ENCODE measurements at regions not wholly inside any gene's neighbourhood (a gene's known extent, or its start where the extent isn't known, plus 50 kb on each side); places are given as distances from the start of the nearest gene placed in this dataset.

DNA sequence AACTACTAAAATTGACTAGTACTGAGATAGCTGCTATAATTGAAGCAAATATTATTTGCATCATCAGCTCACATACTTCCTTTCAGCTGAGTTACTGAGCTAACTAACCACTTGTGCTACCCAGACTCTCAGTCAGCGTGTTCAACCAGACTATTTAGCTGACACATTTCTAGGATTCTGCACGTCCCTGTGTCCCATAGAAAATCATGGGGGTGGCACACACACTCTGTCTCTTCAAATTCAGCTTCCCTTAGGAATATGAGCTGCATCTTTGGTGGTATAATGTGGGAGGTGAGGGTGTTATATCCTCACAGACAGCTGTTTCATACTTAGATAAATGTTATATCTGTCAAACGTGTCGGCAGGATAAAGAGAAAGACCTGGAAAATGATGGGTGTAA lies 424.0 kb downstream of the CDH2 start:
- DNase-seq (ENCODE audit: low read depth) = no peak

DNA sequence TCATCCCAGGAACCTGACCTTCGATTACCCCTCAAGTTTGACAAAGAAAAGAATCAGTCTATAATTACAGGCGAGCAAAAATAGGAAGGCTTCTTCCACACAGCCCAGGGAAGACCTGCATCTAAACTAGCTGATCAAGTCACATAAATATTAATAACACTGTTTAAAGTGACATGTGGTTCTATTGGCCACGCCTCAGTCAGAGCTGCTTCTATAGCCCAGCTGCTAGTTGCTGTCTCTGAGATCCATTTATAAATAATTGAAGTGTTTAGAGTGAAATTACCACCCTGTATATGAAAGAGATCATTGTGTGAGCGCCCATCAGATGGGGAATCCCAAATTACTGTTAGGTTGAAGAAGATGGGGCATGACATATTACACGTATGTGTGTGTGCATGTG lies 426.0 kb downstream of the CDH2 start:
- no peak for DNase-seq (ENCODE audit: low read depth)

DNA sequence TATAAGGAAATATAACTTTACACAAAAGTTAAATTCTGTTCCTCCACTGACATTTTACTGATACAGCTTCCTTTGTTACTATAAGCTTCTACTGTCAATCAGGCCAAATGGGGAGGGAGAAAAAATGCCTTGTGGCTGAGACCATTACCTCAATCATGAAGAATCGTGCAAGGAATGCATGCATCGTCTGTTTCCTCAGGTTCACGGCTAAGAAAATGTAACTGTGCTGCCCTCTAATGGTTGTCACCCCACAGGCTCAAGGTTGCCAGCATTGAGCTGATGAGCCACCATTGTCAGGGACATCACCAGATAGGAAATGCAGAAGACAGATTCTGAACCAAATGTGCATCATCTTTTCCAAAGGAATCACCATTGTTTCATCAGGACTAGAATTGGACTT lies 426.9 kb downstream of the CDH2 start:
- DNase-seq (ENCODE audit: low read depth) = peak; percentile 83

DNA sequence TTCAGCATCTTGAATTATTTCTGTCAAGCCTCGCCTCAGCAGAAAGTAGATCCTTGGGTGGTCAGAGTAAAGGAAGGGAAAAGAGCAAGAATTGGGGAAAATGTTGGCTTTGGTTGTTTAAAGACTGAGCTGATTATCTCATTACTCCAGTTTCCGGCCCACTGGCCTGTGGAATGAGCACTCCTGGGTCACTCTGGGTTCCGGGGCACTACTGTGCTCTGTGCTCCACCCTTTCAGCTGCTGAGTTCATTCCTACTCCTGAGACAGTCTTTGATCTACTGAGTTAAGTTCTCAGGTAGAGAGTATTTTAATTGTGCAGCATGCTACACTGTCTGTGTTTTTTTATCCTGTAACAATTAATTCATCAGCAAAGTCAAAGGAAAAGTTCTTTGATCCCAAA lies 427.7 kb downstream of the CDH2 start:
- no peak for DNase-seq (ENCODE audit: low read depth)

DNA sequence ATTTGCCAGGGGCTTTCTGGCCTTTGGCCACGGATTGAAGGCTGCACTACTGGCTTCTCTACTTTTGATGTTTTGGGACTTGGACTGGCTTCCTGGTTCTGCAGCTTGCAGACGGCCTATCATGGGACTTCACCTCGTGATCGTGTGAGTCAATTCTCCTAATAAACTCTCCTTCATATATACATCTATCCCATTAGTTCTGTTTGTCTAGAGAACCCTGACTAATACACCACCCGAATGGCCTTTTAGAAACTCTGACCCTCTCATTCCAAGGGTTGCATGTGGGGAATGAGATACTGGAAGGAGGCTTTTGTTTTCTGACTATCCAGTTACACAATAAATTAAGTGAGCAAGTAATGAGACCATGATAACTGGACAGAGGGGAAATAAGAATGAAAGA lies 430.7 kb downstream of the CDH2 start:
- DNase-seq (ENCODE audit: low read depth) = no peak

DNA sequence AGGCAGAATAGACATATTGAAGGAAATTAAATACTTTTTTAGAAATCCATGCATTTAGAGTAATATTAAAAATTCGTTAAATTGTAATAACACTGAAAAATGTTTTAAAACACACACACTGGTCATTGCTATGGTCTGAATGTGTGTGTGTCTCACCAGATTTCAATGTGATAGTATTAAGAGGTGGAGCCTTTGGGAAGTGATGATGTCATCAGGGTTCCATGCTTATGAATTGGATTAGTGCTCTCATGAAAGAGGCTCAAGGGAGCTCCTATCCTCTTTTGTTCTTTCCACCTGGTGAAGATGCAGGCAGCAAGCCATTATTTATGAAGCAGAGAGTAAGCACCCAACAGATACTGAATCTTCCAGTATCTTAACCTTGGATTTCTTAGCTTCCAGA lies 441.8 kb downstream of the CDH2 start:
- no peak for DNase-seq (ENCODE audit: low read depth)

DNA sequence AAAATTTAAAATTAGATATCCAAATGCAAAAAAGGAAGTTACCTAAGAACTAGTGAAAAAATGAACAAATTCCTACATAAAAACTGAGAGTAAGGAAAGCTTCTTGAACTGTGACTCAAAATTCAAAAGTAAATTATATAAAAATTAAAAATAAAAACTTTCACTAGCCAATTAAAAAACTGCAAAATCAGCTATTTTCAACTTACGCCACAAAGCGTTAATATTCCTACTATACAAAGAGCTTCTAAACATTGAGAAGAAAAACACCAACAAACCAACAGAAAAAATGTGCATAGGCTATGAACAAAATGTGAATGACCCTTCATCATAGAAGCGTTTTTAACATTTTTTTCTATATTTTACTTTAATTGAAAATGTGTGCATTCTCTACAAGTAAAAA lies 445.7 kb downstream of the CDH2 start:
- DNase-seq (ENCODE audit: low read depth) = no peak

DNA sequence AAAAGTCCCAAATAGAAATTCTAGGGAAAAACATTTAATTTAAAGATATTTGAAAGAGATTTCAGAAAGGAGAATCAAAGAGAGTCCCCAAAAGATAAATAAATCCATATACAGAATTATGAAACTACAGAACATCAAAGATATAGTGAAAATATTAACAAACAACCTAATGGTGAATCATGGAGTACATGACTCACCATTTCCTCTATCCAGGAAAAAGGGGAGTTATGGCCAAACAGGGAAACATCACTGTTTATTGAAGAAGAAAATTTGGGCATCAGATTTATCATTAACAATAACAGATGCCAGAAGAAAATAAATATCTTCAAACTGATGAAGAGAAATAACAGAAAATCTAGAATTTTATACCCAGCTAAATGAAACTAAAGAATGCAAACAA lies 448.3 kb downstream of the CDH2 start:
- DNase-seq (ENCODE audit: low read depth) = no peak

DNA sequence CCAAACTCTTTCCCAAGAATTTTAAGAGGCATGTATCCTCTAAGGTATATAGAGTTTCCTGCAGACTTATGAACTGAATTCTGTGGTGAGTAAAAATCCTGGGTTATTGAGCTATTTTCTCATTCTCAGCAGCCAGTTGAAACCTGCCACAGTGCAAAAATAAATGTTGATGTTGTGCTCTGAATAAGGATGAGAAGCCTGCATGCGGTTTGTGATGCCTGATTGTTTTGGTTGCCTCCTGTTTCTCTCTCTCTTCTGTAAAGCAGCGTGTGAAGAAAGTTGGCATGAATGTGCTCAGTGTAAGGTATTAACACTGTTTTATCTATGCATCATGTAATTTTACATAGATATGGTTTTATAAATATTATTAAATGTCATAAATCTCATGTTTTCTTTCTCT lies 452.6 kb downstream of the CDH2 start:
- no peak for DNase-seq (ENCODE audit: low read depth)

DNA sequence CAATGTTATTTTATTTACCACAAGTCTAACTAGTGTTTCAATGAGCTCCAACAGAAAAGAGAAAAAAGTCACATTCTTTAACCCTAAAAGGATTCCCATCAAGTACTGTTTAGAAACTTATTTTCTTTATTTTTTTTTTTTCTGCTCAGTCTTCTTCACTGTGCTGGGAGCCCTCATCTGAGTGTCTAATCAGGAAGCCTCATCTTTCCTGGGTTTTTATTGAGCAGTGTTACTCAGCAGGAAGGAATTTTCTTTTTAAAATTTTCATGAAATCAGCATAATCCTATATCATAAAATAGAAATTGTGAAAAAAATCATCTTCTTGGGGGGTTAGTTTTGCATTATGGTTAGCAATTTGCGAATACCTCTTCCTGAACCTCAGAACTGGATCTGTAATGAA lies 453.8 kb downstream of the CDH2 start:
- DNase-seq (ENCODE audit: low read depth) = no peak

DNA sequence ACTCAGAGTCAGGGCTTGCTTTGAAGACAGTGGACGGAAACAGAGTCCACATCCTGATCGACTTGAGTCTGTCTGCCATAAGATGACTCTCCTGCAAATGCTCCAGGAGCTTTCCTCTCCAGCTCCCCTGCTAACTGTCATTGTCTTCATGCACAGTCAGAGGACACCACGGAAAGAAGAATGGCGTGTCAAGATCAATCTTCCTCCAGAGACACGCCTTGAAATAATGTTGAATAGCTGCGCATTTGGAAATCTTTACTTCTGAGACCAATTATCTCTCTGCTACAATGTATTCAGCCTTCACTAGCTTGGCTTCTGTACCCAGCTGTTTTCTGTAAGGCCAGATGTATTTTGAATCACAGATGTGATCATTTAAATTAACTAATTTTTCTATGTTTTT lies 457.2 kb downstream of the CDH2 start:
- DNase-seq (ENCODE audit: low read depth) = no peak

DNA sequence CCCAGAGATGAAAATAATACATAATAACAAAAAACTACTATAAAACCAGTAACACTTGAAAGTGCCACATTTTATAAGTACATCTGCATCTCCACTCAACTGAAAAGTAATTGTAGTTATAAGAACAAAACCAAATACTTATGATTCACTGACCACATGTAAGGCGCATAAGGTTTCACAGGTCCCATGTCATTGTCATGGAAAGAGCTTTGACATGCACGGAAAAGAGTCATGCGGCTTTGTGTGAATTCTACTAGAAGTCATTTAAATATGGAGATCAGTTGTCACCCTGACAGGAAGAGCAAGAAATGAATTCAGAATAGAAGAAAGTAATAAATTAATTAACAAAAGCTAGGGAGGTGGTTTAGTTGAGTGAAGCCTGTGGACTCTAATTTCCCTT lies 459.1 kb downstream of the CDH2 start:
- no peak for DNase-seq (ENCODE audit: low read depth)

DNA sequence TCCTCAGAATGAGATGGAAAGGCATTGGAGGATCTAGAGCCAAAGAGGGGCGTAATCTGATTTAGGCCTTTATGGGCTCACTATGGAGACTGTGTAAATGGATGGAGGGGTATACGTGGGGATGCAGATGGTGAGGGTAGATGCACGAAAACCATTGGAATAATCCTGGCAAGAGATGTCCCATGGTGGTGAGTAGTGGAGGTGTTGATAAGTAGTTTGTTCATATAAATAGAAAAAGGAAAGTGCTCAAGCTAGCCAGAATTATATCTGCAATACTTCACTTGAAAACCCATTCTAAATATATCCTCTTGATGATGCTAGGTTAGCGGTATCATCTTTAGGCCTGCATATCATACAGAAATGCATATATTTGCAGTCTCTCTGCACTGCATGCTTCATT lies 459.7 kb downstream of the CDH2 start:
- DNase-seq (ENCODE audit: low read depth) = no peak

DNA sequence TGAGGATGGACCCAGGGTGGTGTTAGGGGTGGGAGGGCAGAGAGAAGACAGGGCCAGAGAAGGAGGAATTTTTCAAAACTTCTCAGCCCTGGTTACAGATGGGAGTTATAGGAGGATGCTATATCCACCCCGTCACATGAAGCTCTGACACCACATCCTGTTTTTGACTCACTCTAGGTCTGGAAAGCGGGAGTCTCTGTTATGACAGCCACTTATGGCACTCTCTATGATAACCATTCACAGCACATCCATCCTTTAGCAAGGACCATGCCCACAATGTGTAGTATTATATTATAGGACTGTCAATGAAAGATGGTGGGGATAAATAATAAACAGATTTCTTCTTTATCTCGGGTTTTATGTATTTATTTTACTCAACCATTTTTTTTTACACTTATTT lies 461.2 kb downstream of the CDH2 start:
- no peak for DNase-seq (ENCODE audit: low read depth)

DNA sequence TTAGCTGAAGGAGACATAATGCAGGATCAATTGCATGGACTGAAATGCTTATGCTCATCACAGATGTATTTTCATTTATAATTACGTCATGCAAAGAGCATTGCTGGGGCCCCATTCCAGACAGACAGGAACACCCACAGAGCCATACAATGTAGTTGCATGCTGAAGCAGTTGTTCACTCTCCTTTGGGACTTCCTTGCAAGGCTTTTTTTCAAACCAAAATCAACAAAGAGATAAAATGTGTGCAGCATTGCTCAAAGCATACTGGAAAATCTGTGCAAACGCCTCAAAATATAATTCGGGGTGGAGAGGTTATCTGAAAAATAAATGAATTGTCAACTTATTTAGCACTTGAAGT lies 463.2 kb downstream of the CDH2 start:
- no peak for DNase-seq (ENCODE audit: low read depth)

DNA sequence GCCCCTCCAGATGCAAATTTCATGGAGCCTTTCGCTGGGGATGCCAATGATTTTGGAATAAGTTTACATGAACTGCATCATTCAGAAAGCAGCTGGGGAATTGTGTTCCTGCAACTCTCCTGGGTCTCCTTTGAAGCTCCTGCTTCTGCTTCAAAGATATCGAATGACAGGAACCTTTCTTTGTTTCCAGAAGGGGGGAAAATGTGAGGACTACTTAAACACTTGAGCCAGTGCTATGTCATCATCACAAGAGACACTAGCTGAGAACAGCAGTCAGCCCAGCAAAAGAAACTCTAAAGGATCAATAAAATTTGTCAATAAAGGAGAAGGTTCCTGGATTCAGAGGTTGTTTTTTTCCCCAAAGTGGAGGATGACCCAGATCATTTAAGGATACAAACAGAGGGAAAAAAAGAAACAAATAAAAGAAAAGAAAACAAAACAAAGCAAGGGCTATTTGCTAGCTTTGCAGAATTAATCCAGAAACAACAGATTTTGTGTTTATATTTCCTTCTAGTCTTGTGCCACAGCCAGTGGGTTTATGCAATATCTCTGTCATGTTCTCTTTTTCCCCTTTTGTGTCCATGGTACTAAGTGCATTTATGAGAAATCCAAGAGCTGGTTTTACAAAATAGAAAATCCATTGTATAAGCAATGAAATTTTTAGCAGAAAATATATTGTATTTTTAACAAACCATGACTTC lies 463.7 kb downstream of the CDH2 start:
- no peak for DNase-seq (ENCODE audit: low read depth)

DNA sequence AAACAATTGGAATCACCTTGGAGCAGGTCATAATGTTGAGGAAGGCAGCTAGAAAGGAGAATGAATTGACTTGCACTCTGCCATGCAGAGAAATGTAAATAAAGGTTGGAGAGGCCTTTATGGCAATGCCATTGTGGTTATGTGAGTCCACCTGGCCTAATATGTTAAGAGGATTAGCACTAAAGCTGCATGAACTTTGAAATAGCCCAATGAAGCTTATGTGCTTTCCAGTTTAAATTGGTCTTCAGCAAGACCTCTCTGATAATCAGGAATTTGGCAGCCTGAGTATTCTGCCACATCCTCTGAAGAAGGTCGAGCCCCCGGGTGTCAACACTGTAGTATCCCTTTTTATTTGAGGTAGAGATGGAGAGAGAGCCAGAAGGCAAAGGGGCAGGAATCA lies 464.9 kb downstream of the CDH2 start:
- DNase-seq (ENCODE audit: low read depth) = peak; percentile 2

DNA sequence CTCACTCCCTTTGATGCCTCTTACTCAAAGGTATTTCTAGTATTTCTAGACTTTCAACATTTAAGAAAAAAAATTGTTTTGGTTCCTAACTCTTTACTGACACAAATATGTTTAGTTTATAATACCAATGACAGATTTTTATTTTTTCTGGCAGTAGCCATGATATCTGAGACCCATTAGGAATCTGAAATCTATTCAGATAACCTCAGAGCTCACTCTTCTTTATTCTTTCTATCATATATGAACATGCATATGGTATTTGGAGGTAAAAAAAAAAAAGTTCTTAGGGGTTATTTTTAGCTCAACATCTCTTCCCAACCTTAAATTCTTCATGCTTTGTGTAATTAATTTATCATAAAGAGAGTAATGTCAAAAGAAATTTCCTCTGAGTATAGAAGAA lies 465.5 kb downstream of the CDH2 start:
- DNase-seq (ENCODE audit: low read depth) = no peak

DNA sequence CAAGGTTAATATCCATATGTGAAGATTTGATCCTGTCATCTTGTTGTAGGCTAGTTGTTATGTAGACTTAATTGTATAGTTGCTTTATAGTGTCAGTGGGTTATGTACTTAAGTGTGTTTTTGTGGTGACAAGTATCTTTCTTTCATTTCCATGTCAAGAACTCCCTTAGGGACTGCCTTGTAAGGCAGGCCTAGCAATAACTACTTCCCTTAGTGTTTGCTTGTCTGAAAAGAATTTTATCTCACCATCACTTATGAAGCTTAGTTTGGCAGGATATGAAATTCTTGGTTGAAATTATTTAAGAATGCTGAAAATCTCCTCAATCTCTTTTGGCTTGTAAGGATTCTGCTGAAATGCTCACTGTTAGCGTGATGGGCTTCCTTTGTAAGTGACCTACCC lies 467.6 kb downstream of the CDH2 start:
- DNase-seq (ENCODE audit: low read depth) = no peak

DNA sequence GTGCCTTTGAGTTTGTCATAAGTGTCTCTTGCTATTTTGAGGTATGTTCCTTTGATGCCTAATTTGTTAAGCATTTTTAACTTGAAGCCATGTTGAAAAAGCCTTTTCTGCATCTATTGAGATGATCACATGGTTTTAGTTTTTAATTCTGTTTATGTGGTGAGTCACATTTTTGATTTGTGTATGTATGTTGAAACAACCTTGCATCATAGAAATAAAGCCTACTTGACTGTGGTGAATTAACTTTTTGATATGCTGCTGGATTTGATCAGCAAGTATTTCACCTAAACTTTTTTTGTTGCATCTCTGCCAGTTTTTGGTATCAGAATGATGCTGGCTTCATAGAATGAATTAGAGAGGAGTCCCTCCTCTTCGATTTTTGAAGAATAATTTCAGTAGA lies 469.7 kb downstream of the CDH2 start:
- DNase-seq (ENCODE audit: low read depth) = peak; percentile 2

DNA sequence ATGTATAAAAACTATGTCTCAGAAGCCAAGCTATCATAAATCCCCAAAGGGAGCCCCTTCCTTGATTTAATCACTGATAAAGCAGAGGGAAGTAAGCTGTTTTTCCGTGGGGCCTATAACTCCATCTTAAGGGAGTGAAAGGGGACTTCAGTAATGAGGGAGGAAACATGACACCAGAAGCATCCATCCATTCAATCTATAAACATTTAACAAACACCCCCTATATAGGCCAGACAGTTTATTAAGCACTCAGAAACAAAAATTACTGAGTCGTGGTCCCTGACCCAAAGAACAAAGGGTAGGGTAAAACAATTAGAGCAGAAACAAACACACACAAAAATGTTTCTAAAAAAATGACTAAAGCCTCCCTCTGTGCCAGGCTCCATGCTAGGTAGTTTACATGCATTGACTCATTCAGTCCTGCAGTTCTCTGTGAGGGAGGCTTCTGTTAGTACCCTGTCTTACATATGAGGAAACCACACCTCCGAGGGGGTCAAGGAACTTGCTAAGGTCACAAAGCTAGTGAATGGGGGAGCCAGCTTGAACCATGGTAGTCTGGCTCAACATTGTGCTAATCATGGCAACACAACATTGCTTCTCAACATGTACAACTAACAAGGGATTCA lies 472.1 kb downstream of the CDH2 start:
- peak; percentile 42 for DNase-seq (ENCODE audit: low read depth)

DNA sequence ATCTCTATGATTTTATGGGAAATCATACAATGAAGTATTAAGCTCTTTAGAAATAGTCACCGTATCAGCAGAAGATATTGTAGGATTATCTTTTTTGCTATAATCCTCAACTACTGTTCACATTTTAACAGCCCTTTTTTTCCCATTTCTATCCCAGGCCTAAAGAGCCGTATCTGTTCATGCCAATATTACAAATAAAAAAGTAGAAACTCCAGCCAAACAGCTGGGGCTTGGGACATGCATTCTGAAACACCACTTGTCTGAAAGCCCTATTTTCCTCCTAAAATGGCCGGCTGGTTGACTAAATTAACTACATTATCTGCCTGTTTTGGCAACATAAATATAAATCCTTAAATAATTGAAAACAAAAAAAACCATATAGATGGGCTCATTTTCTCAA lies 477.8 kb downstream of the CDH2 start:
- DNase-seq (ENCODE audit: low read depth) = no peak

DNA sequence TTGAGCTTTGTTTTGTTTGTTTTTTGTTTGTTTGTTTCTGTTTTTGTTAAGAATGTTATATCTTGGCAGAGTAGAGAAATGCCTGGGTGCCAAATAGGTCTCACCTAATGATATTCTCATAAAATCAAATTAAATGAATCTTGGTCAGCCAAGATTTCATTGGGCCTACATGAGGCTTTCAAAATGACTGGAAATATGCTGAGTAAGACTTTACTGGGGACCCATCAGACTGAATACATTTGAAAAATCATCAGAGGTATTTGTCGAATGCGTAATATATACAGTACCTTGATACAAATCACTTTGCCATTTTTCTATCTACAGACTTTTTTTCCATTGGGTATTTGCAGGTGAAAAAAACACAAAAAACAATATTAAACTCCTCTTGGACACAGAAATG lies 480.8 kb downstream of the CDH2 start:
- no peak for DNase-seq (ENCODE audit: low read depth)

DNA sequence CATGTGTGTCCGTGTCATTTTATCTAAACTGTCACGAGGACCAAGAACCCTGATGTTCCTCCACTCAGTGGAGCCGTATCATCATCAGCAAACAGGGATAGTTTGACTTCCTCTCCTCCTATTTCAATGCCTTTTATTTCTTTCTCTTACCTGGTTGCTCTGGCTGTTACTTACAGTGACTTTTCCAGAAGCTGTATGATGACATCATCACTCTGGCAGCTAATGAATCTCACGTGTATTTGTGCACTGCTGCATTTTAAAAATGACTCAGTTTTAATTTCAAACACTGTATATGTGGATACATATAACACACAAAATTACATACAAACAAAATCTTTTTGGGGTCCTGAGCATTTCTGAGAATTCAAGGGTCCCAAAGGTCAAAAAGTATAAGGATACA lies 481.4 kb downstream of the CDH2 start:
- DNase-seq (ENCODE audit: low read depth) = peak; percentile 70
